ENCODE measurements at regions not wholly inside any gene's neighbourhood (a gene's known extent, or its start where the extent isn't known, plus 50 kb on each side); places are given as distances from the start of the nearest gene placed in this dataset.

DNA sequence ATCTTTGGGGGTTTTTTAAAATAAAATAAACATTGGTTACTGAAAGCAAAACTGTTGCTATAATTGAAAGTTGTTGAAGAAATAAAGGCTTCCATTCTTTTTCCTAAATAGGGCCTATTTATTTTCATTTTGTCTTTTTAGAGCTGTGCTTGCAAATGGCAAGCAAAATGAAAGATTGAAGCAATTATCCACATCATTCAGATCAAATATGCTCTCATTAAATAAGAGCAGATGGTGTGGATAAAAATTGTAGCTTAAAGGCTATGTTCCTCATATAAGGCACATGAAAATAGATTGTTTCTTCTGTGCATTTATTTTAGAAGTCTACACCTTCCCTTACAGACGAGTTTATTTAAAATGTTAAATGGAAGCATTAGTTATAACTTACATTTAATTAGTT is 1317.7 kb downstream of the MRPL39 start:
- TF ChIP-seq EP300 (IDR thresholded peaks at IDR 0.05; ENCODE audit: low read depth) (no peak), POLR2A (IDR thresholded peaks at IDR 0.05) (no peak)
- TF ChIP-seq, protein P1, sequence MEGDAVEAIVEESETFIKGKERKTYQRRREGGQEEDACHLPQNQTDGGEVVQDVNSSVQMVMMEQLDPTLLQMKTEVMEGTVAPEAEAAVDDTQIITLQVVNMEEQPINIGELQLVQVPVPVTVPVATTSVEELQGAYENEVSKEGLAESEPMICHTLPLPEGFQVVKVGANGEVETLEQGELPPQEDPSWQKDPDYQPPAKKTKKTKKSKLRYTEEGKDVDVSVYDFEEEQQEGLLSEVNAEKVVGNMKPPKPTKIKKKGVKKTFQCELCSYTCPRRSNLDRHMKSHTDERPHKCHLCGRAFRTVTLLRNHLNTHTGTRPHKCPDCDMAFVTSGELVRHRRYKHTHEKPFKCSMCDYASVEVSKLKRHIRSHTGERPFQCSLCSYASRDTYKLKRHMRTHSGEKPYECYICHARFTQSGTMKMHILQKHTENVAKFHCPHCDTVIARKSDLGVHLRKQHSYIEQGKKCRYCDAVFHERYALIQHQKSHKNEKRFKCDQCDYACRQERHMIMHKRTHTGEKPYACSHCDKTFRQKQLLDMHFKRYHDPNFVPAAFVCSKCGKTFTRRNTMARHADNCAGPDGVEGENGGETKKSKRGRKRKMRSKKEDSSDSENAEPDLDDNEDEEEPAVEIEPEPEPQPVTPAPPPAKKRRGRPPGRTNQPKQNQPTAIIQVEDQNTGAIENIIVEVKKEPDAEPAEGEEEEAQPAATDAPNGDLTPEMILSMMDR (IDR thresholded peaks at IDR 0.05), result no peak
- in situ Hi-C loops (cut with MboI; ENCODE audit: low pct_ligation_motif_present in 1 of 4, low pct_unique_long_range_greater_than_20kb in 1 of 4, low sequenced_read_pairs in 3 of 4) (loop anchor here in 1 of 4 donors (25.0 kb wide), 1 partner anchor 102 kb away; no protein-coding TSS in a partner anchor), intact Hi-C loops (cut with DNase I; ENCODE audit: low total_unique reads) (no loop called here)
- Histone ChIP-seq H3K4me3 (no peak overlapping the region), H3K27ac (no peak overlapping the region), H3K9me3 (no peaks in the 10 kb centered on the region), H3K4me1 (no peaks in the 10 kb centered on the region), H3K36me3 (no peaks in the 10 kb centered on the region), H3K27me3 (no peaks in the 10 kb centered on the region)
- DNase-seq, result no peak
- 57 to 64% methylated on average over 1 of the region's 1 CpG for WGBS, 2 donors (ENCODE audit: low coverage in 1 of 2)

DNA sequence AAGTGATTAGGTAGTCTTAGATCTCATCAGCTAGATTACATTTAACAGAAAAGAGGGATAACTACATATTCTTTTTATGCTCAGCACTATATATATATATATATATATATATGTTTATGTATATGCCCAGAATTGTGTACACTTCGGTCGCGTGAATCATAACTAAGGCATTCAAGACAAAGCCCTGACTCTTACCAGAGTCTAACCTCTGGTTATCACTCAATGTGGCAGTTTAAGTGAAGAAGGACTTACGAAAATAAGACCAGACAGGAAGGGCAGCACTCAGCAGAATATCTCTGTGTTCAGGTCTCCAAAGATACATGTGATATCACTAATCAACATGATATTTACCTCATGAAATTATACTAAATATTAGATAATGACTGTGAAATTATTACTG is 1326.7 kb downstream of the MRPL39 start:
- H3K9me3 ChIP-seq, result no peaks in the 10 kb centered on the region
- 73 to 83% methylated on average over 4 of the region's 4 CpGs for WGBS, 2 donors (ENCODE audit: low coverage in 1 of 2)
- no peak for DNase-seq
- TF ChIP-seq, protein P1 (IDR thresholded peaks at IDR 0.05), result no peak
- no peak for TF ChIP-seq POLR2AphosphoS5 (IDR thresholded peaks at IDR 0.05)
- TF ChIP-seq EP300 (IDR thresholded peaks at IDR 0.05; ENCODE audit: low read depth), result no peak
- TF ChIP-seq POLR2A (IDR thresholded peaks at IDR 0.05), result no peak
- intact Hi-C loops (cut with DNase I; ENCODE audit: low total_unique reads) (no loop called here), in situ Hi-C loops (cut with MboI; ENCODE audit: low pct_ligation_motif_present in 1 of 4, low pct_unique_long_range_greater_than_20kb in 1 of 4, low sequenced_read_pairs in 3 of 4) (loop anchor here in 1 of 4 donors (25.0 kb wide), 1 partner anchor 93 kb away; no protein-coding TSS in a partner anchor)
- no peaks in the 10 kb centered on the region for H3K36me3 ChIP-seq
- H3K27me3 ChIP-seq, result no peaks in the 10 kb centered on the region
- no peak overlapping the region for H3K27ac ChIP-seq
- no peaks in the 10 kb centered on the region for H3K4me1 ChIP-seq
- H3K4me3 ChIP-seq, result no peak overlapping the region

GRCh38 chr21:24278711-24279110 is 1328.6 kb downstream of the MRPL39 start:
- DNase-seq, result no peak
- intact Hi-C loops (cut with DNase I; ENCODE audit: low total_unique reads) (no loop called here), in situ Hi-C loops (cut with MboI; ENCODE audit: low pct_ligation_motif_present in 1 of 4, low pct_unique_long_range_greater_than_20kb in 1 of 4, low sequenced_read_pairs in 3 of 4) (loop anchor here in 1 of 4 donors (25.0 kb wide), 1 partner anchor 91 kb away; no protein-coding TSS in a partner anchor)
- no peak for TF ChIP-seq EP300 (IDR thresholded peaks at IDR 0.05; ENCODE audit: low read depth)
- TF ChIP-seq POLR2A (IDR thresholded peaks at IDR 0.05), result no peak
- TF ChIP-seq, protein P1 (IDR thresholded peaks at IDR 0.05), result no peak
- TF ChIP-seq POLR2AphosphoS5 (IDR thresholded peaks at IDR 0.05), result no peak
- Histone ChIP-seq H3K36me3 (no peaks in the 10 kb centered on the region), H3K4me3 (no peak overlapping the region), H3K9me3 (no peaks in the 10 kb centered on the region), H3K4me1 (no peaks in the 10 kb centered on the region), H3K27ac (no peak overlapping the region), H3K27me3 (no peaks in the 10 kb centered on the region)
- WGBS, 2 donors (ENCODE audit: low coverage in 1 of 2), result 68 to 77% methylated on average over 2 of the region's 2 CpGs

GRCh38 chr21:24276204-24276603 is 1331.1 kb downstream of the MRPL39 start:
- intact Hi-C loops (cut with DNase I; ENCODE audit: low total_unique reads) (no loop called here), in situ Hi-C loops (cut with MboI; ENCODE audit: low pct_ligation_motif_present in 1 of 4, low pct_unique_long_range_greater_than_20kb in 1 of 4, low sequenced_read_pairs in 3 of 4) (loop anchor here in 1 of 4 donors (25.0 kb wide), 1 partner anchor 89 kb away; no protein-coding TSS in a partner anchor)
- no peak overlapping the region for H3K4me3 ChIP-seq
- no peak overlapping the region for H3K27ac ChIP-seq
- TF ChIP-seq POLR2A (IDR thresholded peaks at IDR 0.05) (no peak), POLR2AphosphoS5 (IDR thresholded peaks at IDR 0.05) (no peak), EP300 (IDR thresholded peaks at IDR 0.05; ENCODE audit: low read depth) (no peak)
- TF ChIP-seq, protein P1 (IDR thresholded peaks at IDR 0.05), result no peak
- H3K27me3 ChIP-seq, result no peaks in the 10 kb centered on the region
- no peaks in the 10 kb centered on the region for H3K4me1 ChIP-seq
- no peaks in the 10 kb centered on the region for H3K9me3 ChIP-seq
- no peaks in the 10 kb centered on the region for H3K36me3 ChIP-seq
- DNase-seq, result no peak

Measured in transverse colon (tissue), 4 donors.